A673 (cell line): ENCODE measurements at regions not wholly inside any gene's neighbourhood (a gene's known extent, or its start where the extent isn't known, plus 50 kb on each side); places are given as distances from the start of the nearest gene placed in this dataset.

ENCODE experiments used
- CTCF ChIP-seq: fragments of 300-800, 200-600 bp; sonication (generic); conservative IDR thresholded peaks from 2 replicates; pipeline ENCODE4 v1.5.1; 2017; ENCODE audit warnings: low read depth, mild to moderate bottlenecking, antibody characterized with exemption, low read length, moderate library complexity, mixed read lengths
- EZH2 ChIP-seq: fragments of 200-600 bp; sonication (generic); IDR thresholded peaks from 2 replicates; pipeline ENCODE4 v1.6.1; 2017; ENCODE audit warnings: borderline replicate concordance, low read depth, mild to moderate bottlenecking, mixed read lengths, antibody characterized with exemption, low read length; ENCODE audit not compliant: poor library complexity, severe bottlenecking

- no peak for TF ChIP-seq CTCF
- no peak for TF ChIP-seq EZH2
Measured at GRCh38 chr19:31505596-31505910, 156.3 kb upstream of the TSHZ3 start.
